Stimulated activated CD8-positive, alpha-beta memory T cell treated with anti-CD3 and anti-CD28 coated beads, Interleukin-12 subunit alpha, Interleukin-12 subunit beta, amount 100 ng/mL, for 4 hours (primary cell): ENCODE measurements at regions not wholly inside any gene's neighbourhood (a gene's known extent, or its start where the extent isn't known, plus 50 kb on each side); places are given as distances from the start of the nearest gene placed in this dataset.
"Not testable (repeated sequence)": the region's sequence is repeated elsewhere in the genome, so short reads cannot be mapped to it uniquely, and the experiment has no call there.

Experiments
- DNase-seq: peaks from one replicate; pipeline ENCODE4 v3.0.0-alpha.2; 2020; ENCODE audit warnings: low read depth

- DNase-seq, result no peak
These were observed 101.8 kb upstream of the LARP1 start for GRCh38 chr5:154653418-154653763.

- no peak for DNase-seq
These were observed 102.3 kb upstream of the LARP1 start for GRCh38 chr5:154652746-154653417.

- not testable (repeated sequence) for DNase-seq
These were observed 103.4 kb upstream of the LARP1 start for GRCh38 chr5:154651795-154652194.

- DNase-seq, result no peak
These were observed 106.5 kb upstream of the LARP1 start for GRCh38 chr5:154648706-154649105.

GRCh38 chr5:154648229-154648628 lies 106.9 kb upstream of the LARP1 start:
- no peak for DNase-seq

- DNase-seq, result no peak
These were observed 107.4 kb upstream of the LARP1 start for GRCh38 chr5:154647761-154648145.

GRCh38 chr5:154647114-154647760 lies 107.9 kb upstream of the LARP1 start:
- peak; percentile 3 for DNase-seq

GRCh38 chr5:154646745-154647113 lies 108.4 kb upstream of the LARP1 start:
- DNase-seq, result no peak

- no peak for DNase-seq
These were observed 110.3 kb upstream of the LARP1 start for GRCh38 chr5:154644745-154645411.

GRCh38 chr5:154642499-154643245 lies 112.5 kb upstream of the LARP1 start:
- DNase-seq, result no peak

- DNase-seq, result not testable (repeated sequence)
These were observed 114.9 kb upstream of the LARP1 start for GRCh38 chr5:154640213-154640831.

- not testable (repeated sequence) for DNase-seq
These were observed 118.4 kb upstream of the LARP1 start for GRCh38 chr5:154636786-154637185.

- not testable (repeated sequence) for DNase-seq
These were observed 118.9 kb upstream of the LARP1 start for GRCh38 chr5:154636271-154636670.

- DNase-seq, result not testable (repeated sequence)
These were observed 121.4 kb upstream of the LARP1 start for GRCh38 chr5:154633744-154634143.

- DNase-seq, result no peak
These were observed 124.0 kb upstream of the LARP1 start for GRCh38 chr5:154631141-154631540.

GRCh38 chr5:154630410-154630809 lies 124.8 kb upstream of the LARP1 start:
- no peak for DNase-seq

GRCh38 chr5:154628685-154629084 lies 126.5 kb upstream of the LARP1 start:
- no peak for DNase-seq

- no peak for DNase-seq
These were observed 127.2 kb upstream of the LARP1 start for GRCh38 chr5:154627698-154628678.

- no peak for DNase-seq
These were observed 128.2 kb upstream of the LARP1 start for GRCh38 chr5:154626876-154627557.

GRCh38 chr5:154625031-154625430 lies 130.1 kb upstream of the LARP1 start:
- no peak for DNase-seq
